ENCODE measurements at regions not wholly inside any gene's neighbourhood (a gene's known extent, or its start where the extent isn't known, plus 50 kb on each side); places are given as distances from the start of the nearest gene placed in this dataset.

DNA sequence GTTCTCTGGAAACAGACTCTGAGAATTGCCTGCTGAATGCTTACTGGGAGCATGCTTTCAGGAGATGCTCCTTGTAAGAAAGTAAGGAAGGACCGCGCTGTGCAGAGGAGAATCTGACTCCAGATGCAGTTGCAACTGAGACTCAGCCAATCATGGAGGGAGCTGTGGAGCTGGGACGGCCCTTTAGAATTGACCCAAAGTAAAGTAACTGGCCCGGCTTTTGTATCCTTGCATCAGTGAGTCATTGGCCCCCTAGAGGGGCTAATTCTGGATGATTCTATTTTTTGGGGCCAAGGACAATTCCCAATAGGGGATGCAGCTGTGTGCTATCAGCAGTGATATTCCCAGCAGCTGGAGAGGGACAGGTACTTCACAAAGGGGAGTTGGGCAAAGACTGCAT lies 170.4 kb downstream of the PTEN start:
- TF ChIP-seq, protein P1, sequence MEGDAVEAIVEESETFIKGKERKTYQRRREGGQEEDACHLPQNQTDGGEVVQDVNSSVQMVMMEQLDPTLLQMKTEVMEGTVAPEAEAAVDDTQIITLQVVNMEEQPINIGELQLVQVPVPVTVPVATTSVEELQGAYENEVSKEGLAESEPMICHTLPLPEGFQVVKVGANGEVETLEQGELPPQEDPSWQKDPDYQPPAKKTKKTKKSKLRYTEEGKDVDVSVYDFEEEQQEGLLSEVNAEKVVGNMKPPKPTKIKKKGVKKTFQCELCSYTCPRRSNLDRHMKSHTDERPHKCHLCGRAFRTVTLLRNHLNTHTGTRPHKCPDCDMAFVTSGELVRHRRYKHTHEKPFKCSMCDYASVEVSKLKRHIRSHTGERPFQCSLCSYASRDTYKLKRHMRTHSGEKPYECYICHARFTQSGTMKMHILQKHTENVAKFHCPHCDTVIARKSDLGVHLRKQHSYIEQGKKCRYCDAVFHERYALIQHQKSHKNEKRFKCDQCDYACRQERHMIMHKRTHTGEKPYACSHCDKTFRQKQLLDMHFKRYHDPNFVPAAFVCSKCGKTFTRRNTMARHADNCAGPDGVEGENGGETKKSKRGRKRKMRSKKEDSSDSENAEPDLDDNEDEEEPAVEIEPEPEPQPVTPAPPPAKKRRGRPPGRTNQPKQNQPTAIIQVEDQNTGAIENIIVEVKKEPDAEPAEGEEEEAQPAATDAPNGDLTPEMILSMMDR (IDR thresholded peaks at IDR 0.05; ENCODE audit: extremely low read depth, insufficient read depth, missing control alignments), result no peak
- in situ Hi-C loops (cut with MboI; ENCODE audit: low pct_unique_long_range_greater_than_20kb, low sequenced_read_pairs, unreplicated experiment), result no loop called here
- DNase-seq (ENCODE audit: low spot score), result no peak

DNA sequence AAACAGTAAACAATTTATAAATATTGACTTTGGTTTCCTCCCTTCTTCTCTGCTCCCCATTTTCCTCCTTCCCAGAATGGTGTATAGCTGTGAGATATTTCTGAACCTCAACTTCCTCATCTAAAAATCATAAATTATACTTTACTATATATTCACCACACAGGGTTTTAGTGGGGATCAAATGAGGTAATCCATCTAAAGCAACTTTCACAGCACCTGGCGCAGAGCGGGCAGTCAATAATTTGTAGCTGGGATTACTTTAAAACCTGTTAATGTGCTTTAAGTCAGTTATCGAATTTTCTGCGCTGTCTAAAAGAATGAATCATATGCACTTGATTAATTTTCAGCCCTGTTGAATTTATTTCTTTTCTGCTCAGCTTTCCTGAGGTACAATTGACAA lies 172.7 kb downstream of the PTEN start:
- TF ChIP-seq, protein P1 (IDR thresholded peaks at IDR 0.05; ENCODE audit: extremely low read depth, insufficient read depth, missing control alignments), result no peak
- in situ Hi-C loops (cut with MboI; ENCODE audit: low pct_unique_long_range_greater_than_20kb, low sequenced_read_pairs, unreplicated experiment), result no loop called here
- no peak for DNase-seq (ENCODE audit: low spot score)

DNA sequence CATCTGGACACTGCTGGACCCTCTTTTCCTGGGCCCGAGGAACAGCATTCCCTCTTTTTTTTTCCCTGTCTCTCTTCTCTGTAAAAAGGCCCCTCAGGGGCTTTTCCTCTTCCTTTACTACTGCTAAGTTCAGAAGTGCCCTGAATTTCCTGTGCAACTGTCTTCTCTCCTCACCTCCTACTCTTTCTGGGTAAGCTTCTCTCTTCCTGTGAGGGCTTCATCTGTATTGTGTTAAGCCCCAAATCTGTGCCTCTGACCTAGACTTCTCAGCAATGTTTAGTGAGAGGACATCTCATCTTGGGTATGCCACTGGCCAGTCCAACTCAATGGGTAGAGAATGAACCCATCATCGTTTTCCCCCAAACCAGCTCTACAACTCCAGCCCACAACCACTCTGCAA lies 174.2 kb downstream of the PTEN start:
- in situ Hi-C loops (cut with MboI; ENCODE audit: low pct_unique_long_range_greater_than_20kb, low sequenced_read_pairs, unreplicated experiment), result no loop called here
- TF ChIP-seq, protein P1 (IDR thresholded peaks at IDR 0.05; ENCODE audit: extremely low read depth, insufficient read depth, missing control alignments), result no peak
- no peak for DNase-seq (ENCODE audit: low spot score)

DNA sequence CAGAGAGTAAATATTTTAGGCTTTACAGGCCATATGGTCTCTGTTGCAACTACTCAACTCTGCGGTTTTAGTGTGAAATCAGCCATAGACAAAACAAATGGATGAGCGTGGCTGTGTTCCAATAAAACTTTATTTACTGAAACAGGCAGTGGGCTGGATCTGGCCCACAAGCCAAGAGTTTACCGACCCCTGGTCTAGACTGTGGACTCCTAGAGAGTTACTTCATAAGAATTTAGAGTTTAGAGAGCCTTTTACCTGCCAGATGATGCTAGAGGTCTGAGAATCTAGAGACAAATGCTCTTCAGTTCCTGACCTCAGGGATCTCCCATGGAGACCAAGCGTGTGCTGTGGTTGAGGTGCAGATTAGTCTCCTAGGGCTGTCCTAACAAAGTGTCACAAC lies 174.8 kb downstream of the PTEN start:
- TF ChIP-seq, protein P1 (IDR thresholded peaks at IDR 0.05; ENCODE audit: extremely low read depth, insufficient read depth, missing control alignments), result no peak
- no peak for DNase-seq (ENCODE audit: low spot score)

DNA sequence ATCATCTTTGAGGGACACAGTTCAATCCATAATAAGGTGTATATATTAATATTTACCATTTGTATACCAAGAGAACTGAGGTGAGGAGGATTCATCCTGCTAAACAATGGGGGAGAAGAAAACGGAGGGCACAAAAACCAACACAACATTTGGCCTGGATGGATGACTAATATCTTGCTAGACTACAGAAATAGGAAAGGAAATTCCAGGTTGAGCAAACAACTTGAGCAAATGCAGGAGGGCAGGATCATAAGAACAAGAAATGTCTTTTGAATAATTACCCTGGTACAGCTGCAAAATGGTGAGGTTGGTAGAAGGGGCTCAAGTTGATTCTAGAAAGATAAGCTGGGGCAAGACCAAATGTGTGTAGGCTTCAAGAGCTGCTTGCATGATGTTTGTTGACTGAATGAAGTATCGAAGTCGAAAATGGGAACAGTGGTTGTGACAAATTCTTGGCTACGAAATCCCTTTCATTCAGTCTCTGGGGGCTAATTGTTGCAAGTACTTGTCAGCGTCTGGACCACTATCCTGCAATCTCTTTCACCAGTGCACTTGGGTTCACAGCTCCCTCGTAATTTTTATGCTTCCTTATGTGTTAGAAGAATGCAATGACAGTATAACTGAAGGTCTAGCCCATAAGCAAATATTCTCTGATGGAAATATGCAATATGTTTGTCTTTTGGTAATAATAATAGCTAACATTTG lies 176.2 kb downstream of the PTEN start:
- in situ Hi-C loops (cut with MboI; ENCODE audit: low pct_unique_long_range_greater_than_20kb, low sequenced_read_pairs, unreplicated experiment), result no loop called here
- TF ChIP-seq, protein P1 (IDR thresholded peaks at IDR 0.05; ENCODE audit: extremely low read depth, insufficient read depth, missing control alignments), result no peak
- no peak for DNase-seq (ENCODE audit: low spot score)

More for the DNA sequence above, 174.8 kb downstream of the PTEN start:
- in situ Hi-C loops (cut with MboI; ENCODE audit: low pct_unique_long_range_greater_than_20kb, low sequenced_read_pairs, unreplicated experiment), result no loop called here

DNA sequence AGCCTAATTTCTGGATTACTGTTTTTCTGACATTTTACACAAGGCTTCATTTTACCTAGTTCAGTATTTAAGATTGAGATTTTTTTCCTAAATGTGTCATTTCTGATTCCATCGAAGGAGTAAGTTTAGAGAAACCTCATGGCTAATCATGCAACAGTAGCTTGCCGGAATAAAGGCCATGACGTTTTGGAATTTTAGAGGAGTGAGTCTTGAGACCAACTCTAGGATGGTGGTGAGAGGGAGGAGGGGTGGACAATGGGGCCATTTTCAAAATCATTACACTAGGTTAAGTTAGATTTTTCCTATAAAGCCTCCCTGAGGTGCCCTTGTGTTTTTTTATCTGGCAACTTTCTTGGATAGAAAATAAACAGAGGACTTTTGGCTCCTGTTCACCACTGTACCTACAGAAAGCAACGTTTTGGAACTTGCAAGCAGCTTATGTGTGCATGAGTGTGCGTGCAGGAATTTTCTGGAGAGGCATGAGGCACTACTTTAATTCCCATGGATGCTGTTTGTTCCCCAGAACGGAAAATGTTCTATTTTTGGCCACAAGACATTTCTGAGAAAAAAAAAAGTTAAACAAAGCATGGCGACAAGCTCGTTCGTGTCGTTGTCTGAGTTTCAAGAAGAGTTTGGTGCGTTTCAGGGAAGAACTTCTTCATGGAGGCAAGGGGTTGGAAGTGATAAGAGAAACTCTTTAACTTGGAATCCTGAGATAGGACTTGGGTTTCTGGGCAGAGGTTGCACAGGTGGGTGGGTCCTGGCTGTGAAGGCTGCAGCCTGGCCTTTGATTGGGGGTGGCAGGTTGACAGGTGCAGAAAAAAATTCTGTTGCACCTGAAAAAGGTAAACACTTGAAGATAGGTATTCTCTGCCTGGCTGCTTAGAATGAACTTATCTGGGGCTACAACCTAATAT lies 178.1 kb downstream of the PTEN start:
- in situ Hi-C loops (cut with MboI; ENCODE audit: low pct_unique_long_range_greater_than_20kb, low sequenced_read_pairs, unreplicated experiment), result no loop called here
- TF ChIP-seq, protein P1 (IDR thresholded peaks at IDR 0.05; ENCODE audit: extremely low read depth, insufficient read depth, missing control alignments), result no peak
- DNase-seq (ENCODE audit: low spot score), result no peak
